Vagina (tissue), 2 donors: ENCODE measurements at regions not wholly inside any gene's neighbourhood (a gene's known extent, or its start where the extent isn't known, plus 50 kb on each side); places are given as distances from the start of the nearest gene placed in this dataset.

Experiments
- DNase-seq, 2 donors: peaks; one replicate each; pipeline ENCODE4 v3.0.0-alpha.2; 2017; ENCODE audit errors: extremely low spot score in 2 of 2
- H3K27ac ChIP-seq: fragments of 200-600 bp; sonication (generic); one replicate; pipeline ENCODE4 v1.5.1; 2019
- H3K27me3 ChIP-seq: fragments of 200-600 bp; sonication (generic); one replicate; pipeline ENCODE4 v1.5.1; 2019
- H3K36me3 ChIP-seq, 2 donors: fragments of 200-600 bp; sonication (generic); one replicate each; pipeline ENCODE4 v1.5.1; 2017 to 2019
- H3K4me1 ChIP-seq: fragments of 200-600 bp; sonication (generic); one replicate; pipeline ENCODE4 v1.5.1; 2019
- H3K4me3 ChIP-seq, 2 donors: fragments of 200-600 bp; sonication (generic); 1 replicate in 1 of 2; 2 replicates in 1 of 2; pipeline ENCODE4 v1.5.1; 2016 to 2019
- H3K9me3 ChIP-seq: fragments of 200-600 bp; sonication (generic); one replicate; pipeline ENCODE4 v1.5.1; 2019
- CTCF ChIP-seq, 3 experiments: fragments of 450-650 bp in 2 of 3; fragments of 200-600 bp in 1 of 3; sonication (generic) in 1 of 3; IDR thresholded peaks; one replicate each; pipeline ENCODE4 v1.5.1; 2017 to 2019; ENCODE audit warnings: antibody characterized with exemption in 3 of 3, mild to moderate bottlenecking in 2 of 3, moderate library complexity in 2 of 3
- POLR2A ChIP-seq, 2 donors: fragments of 450-650 bp; IDR thresholded peaks; one replicate each; pipeline ENCODE4 v1.6.1; 2017; ENCODE audit warnings: antibody characterized with exemption in 2 of 2, mild to moderate bottlenecking in 2 of 2, moderate library complexity in 2 of 2
- POLR2AphosphoS5 ChIP-seq, 2 donors: sonication (generic); formaldehyde crosslinking; IDR thresholded peaks; one replicate each; pipeline ENCODE4 v1.9.0; 2017; ENCODE audit warnings: antibody characterized with exemption in 2 of 2, mild to moderate bottlenecking in 2 of 2, low read depth in 1 of 2; ENCODE audit not compliant: insufficient read depth in 1 of 2
- intact Hi-C: fragments of 100-400 bp; cut with DNase I; formaldehyde crosslinking; loops from one replicate; pipeline ENCODE4 v1.15.1; 2023

GRCh38 chr22:22979121-22979724, 91.1 kb upstream of the GNAZ start:
- no peaks in the 10 kb centered on the region for H3K9me3 ChIP-seq
- H3K36me3 ChIP-seq, result no peaks in the 10 kb centered on the region
- H3K4me1 ChIP-seq, result no peaks in the 10 kb centered on the region
- H3K27ac ChIP-seq, result no peak overlapping the region
- H3K27me3 ChIP-seq, result no peaks in the 10 kb centered on the region
- no peak for TF ChIP-seq POLR2AphosphoS5 (IDR thresholded peaks at IDR 0.05; ENCODE audit: insufficient read depth in 1 of 2, low read depth in 1 of 2)
- TF ChIP-seq CTCF (IDR thresholded peaks at IDR 0.05), result no peak
- no peak for TF ChIP-seq POLR2A (IDR thresholded peaks at IDR 0.05)
- no peak for DNase-seq
- intact Hi-C loops, result no loop called here
- H3K4me3 ChIP-seq, result no peak overlapping the region

GRCh38 chr22:22979954-22980353, 90.4 kb upstream of the GNAZ start:
- H3K4me3 ChIP-seq, result no peak overlapping the region
- H3K36me3 ChIP-seq, result no peaks in the 10 kb centered on the region
- H3K4me1 ChIP-seq, result no peaks in the 10 kb centered on the region
- H3K27me3 ChIP-seq, result no peaks in the 10 kb centered on the region
- H3K27ac ChIP-seq, result no peak overlapping the region
- no peak for TF ChIP-seq CTCF (IDR thresholded peaks at IDR 0.05)
- TF ChIP-seq POLR2AphosphoS5 (IDR thresholded peaks at IDR 0.05; ENCODE audit: insufficient read depth in 1 of 2, low read depth in 1 of 2), result no peak
- TF ChIP-seq POLR2A (IDR thresholded peaks at IDR 0.05), result no peak
- no peak for DNase-seq
- no peaks in the 10 kb centered on the region for H3K9me3 ChIP-seq
- intact Hi-C loops, result no loop called here

- TF ChIP-seq POLR2AphosphoS5 (IDR thresholded peaks at IDR 0.05; ENCODE audit: insufficient read depth in 1 of 2, low read depth in 1 of 2) (no peak), POLR2A (IDR thresholded peaks at IDR 0.05) (no peak), CTCF (IDR thresholded peaks at IDR 0.05) (no peak)
Observed at GRCh38 chr22:22981670-22982571, 88.4 kb upstream of the GNAZ start.

DNA sequence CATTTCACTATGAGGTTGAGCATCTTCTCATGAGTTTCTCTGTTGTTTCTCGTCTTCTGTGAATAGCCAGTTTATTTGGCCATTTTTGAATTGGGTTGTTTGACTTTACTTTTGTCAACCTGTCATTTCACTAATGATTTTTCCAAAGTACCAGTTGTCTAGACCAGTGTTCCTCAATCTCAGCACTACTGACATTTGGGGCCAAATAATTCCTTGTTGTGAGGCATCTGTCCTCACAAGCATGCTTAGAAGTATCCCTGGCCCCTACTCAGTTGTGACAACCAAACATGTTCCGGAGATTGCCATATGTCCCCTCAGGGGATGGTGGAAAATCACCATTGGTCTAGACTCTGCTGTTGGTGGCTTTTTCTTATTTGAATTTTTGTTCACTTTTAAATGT, 87.7 kb upstream of the GNAZ start:
- no peak for TF ChIP-seq POLR2A (IDR thresholded peaks at IDR 0.05)
- no peak for TF ChIP-seq CTCF (IDR thresholded peaks at IDR 0.05)
- TF ChIP-seq POLR2AphosphoS5 (IDR thresholded peaks at IDR 0.05; ENCODE audit: insufficient read depth in 1 of 2, low read depth in 1 of 2), result no peak
- no peaks in the 10 kb centered on the region for H3K27me3 ChIP-seq
- no peak overlapping the region for H3K27ac ChIP-seq
- intact Hi-C loops, result no loop called here
- no peaks in the 10 kb centered on the region for H3K9me3 ChIP-seq
- no peak overlapping the region for H3K4me3 ChIP-seq
- H3K36me3 ChIP-seq, result no peaks in the 10 kb centered on the region
- no peak for DNase-seq
- H3K4me1 ChIP-seq, result no peaks in the 10 kb centered on the region

More at GRCh38 chr22:22981670-22982571, 88.4 kb upstream of the GNAZ start:
- H3K36me3 ChIP-seq, result no peaks in the 10 kb centered on the region
- H3K4me3 ChIP-seq, result no peak overlapping the region
- H3K4me1 ChIP-seq, result no peaks in the 10 kb centered on the region
- no peaks in the 10 kb centered on the region for H3K9me3 ChIP-seq
- no peak overlapping the region for H3K27ac ChIP-seq
- no peak for DNase-seq
- intact Hi-C loops, result no loop called here
- H3K27me3 ChIP-seq, result no peaks in the 10 kb centered on the region

DNA sequence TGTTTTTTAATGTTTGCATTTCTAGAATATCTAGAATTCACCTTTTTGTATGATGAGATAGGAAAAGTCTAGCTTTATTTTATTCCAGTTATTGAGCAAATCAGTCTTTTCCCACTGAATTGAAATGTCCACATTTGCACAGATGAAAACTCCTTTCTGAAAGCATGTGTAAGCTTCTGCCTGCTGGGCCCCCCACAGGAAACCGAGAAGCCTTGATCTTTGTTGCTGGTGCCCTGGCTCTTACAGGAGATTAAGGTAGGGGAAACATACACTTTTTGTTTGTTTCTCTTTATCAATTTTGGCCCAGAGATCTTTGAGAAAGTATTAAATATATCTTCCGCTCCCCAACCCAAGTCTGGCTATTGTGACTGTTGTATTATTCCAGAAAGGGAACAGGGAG, 87.2 kb upstream of the GNAZ start:
- H3K9me3 ChIP-seq, result no peaks in the 10 kb centered on the region
- no peak overlapping the region for H3K4me3 ChIP-seq
- intact Hi-C loops, result no loop called here
- H3K27me3 ChIP-seq, result no peaks in the 10 kb centered on the region
- no peak for DNase-seq
- no peaks in the 10 kb centered on the region for H3K36me3 ChIP-seq
- no peak overlapping the region for H3K27ac ChIP-seq
- H3K4me1 ChIP-seq, result no peaks in the 10 kb centered on the region
- no peak for TF ChIP-seq POLR2AphosphoS5 (IDR thresholded peaks at IDR 0.05; ENCODE audit: insufficient read depth in 1 of 2, low read depth in 1 of 2)
